Retinal pigment epithelial cell (primary cell): ENCODE measurements at regions not wholly inside any gene's neighbourhood (a gene's known extent, or its start where the extent isn't known, plus 50 kb on each side); places are given as distances from the start of the nearest gene placed in this dataset.

ENCODE experiments used
- DNase-seq: peaks from one replicate; pipeline ENCODE4 v3.0.0-alpha.2; 2010; ENCODE audit warnings: low read depth
- H3K4me3 ChIP-seq: 2 replicates; pipeline ENCODE4 v1.5.1; 2011; ENCODE audit warnings: mild to moderate bottlenecking, low read length, control low read depth, moderate library complexity
- CTCF ChIP-seq: conservative IDR thresholded peaks from 2 replicates; pipeline ENCODE4 v1.5.1; 2011; ENCODE audit warnings: low read depth, low read length, control low read depth, inconsistent platforms

- TF ChIP-seq CTCF: no peak
- DNase-seq: no peak
- H3K4me3 ChIP-seq: no peak overlapping the region
These were observed 179.1 kb upstream of the MTNR1B start for GRCh38 chr11:92790366-92790765.

GRCh38 chr11:92790926-92791616, 178.4 kb upstream of the MTNR1B start:
- no peak for TF ChIP-seq CTCF
- no peak for DNase-seq
- H3K4me3 ChIP-seq: no peak overlapping the region

GRCh38 chr11:92791886-92792285, 177.6 kb upstream of the MTNR1B start:
- TF ChIP-seq CTCF: no peak

GRCh38 chr11:92793189-92793588, 176.3 kb upstream of the MTNR1B start:
- no peak for TF ChIP-seq CTCF
- no peak for DNase-seq
- H3K4me3 ChIP-seq: no peak overlapping the region

More at GRCh38 chr11:92791886-92792285, 177.6 kb upstream of the MTNR1B start:
- no peak overlapping the region for H3K4me3 ChIP-seq
- no peak for DNase-seq

GRCh38 chr11:92794783-92795182, 174.7 kb upstream of the MTNR1B start:
- no peak overlapping the region for H3K4me3 ChIP-seq
- DNase-seq: no peak
- TF ChIP-seq CTCF: no peak

- no peak overlapping the region for H3K4me3 ChIP-seq
- no peak for TF ChIP-seq CTCF
- DNase-seq: no peak
These were observed 172.7 kb upstream of the MTNR1B start for GRCh38 chr11:92796744-92797143.

GRCh38 chr11:92797874-92798273, 171.6 kb upstream of the MTNR1B start:
- DNase-seq: no peak
- TF ChIP-seq CTCF: no peak

More at GRCh38 chr11:92797874-92798273, 171.6 kb upstream of the MTNR1B start:
- no peak overlapping the region for H3K4me3 ChIP-seq
